HEK293T (cell line): ENCODE measurements at regions not wholly inside any gene's neighbourhood (a gene's known extent, or its start where the extent isn't known, plus 50 kb on each side); places are given as distances from the start of the nearest gene placed in this dataset.

Experiments
- CTCF ChIA-PET: fragments of 350-600 bp; formaldehyde crosslinking; extraction: SDS; loops from one replicate; lab custom pipeline; 2021; ENCODE audit warnings: antibody characterized with exemption, inconsistent platforms; lab: Yijun Ruan, JAX
- POLR2A ChIA-PET: fragments of 350-600 bp; formaldehyde crosslinking; extraction: SDS; loops from one replicate; lab custom pipeline; 2020; ENCODE audit warnings: antibody characterized with exemption, inconsistent platforms; lab: Yijun Ruan, JAX
- DNase-seq: peaks from one replicate; pipeline ENCODE4 v3.0.0; 2012; ENCODE audit warnings: mixed read lengths; ENCODE audit errors: extremely low spot score
- ARNT ChIP-seq: fragments of 450-650 bp; IDR thresholded peaks from 2 replicates; pipeline ENCODE4 v1.6.1; 2017; ENCODE audit warnings: mild to moderate bottlenecking
- BHLHE40 ChIP-seq: fragments of 450-650 bp; IDR thresholded peaks from 2 replicates; pipeline ENCODE4 v1.6.1; 2016; ENCODE audit warnings: mild to moderate bottlenecking, moderate library complexity, borderline replicate concordance
- CTBP1 ChIP-seq: fragments of 450-650 bp; IDR thresholded peaks from 2 replicates; pipeline ENCODE4 v1.6.1; 2016; ENCODE audit warnings: borderline replicate concordance
- ELF4 ChIP-seq: fragments of 450-650 bp; IDR thresholded peaks from 2 replicates; pipeline ENCODE4 v1.6.1; 2017; ENCODE audit warnings: antibody characterized with exemption
- FOXA1 ChIP-seq: fragments of 450-650 bp; IDR thresholded peaks from 2 replicates; pipeline ENCODE4 v1.6.1; 2016; ENCODE audit warnings: mild to moderate bottlenecking
- FOXK2 ChIP-seq: fragments of 450-650 bp; IDR thresholded peaks from 2 replicates; pipeline ENCODE4 v1.6.1; 2016; ENCODE audit warnings: mild to moderate bottlenecking
- FOXM1 ChIP-seq: fragments of 450-650 bp; IDR thresholded peaks from 2 replicates; pipeline ENCODE4 v1.6.1; 2017; ENCODE audit warnings: mild to moderate bottlenecking, borderline replicate concordance
- HDGF ChIP-seq: fragments of 450-650 bp; IDR thresholded peaks from 2 replicates; pipeline ENCODE4 v1.6.1; 2017; ENCODE audit warnings: antibody characterized with exemption, borderline replicate concordance
- L3MBTL2 ChIP-seq: fragments of 450-650 bp; conservative IDR thresholded peaks from 2 replicates; pipeline ENCODE4 v1.6.1; 2016; ENCODE audit warnings: mild to moderate bottlenecking
- LEF1 ChIP-seq: fragments of 450-650 bp; IDR thresholded peaks from 2 replicates; pipeline ENCODE4 v1.6.1; 2017; ENCODE audit warnings: mild to moderate bottlenecking, borderline replicate concordance
- NFRKB ChIP-seq: fragments of 450-650 bp; IDR thresholded peaks from 2 replicates; pipeline ENCODE4 v1.6.1; 2016; ENCODE audit warnings: mild to moderate bottlenecking, moderate library complexity
- PKNOX1 ChIP-seq: fragments of 450-650 bp; IDR thresholded peaks from 2 replicates; pipeline ENCODE4 v1.6.1; 2016
- SP1 ChIP-seq: fragments of 450-650 bp; IDR thresholded peaks from 2 replicates; pipeline ENCODE4 v1.6.1; 2017
- SUZ12 ChIP-seq: fragments of 450-650 bp; IDR thresholded peaks from 2 replicates; pipeline ENCODE4 v1.6.1; 2016; ENCODE audit warnings: mild to moderate bottlenecking
- TARDBP ChIP-seq: fragments of 450-650 bp; IDR thresholded peaks from 2 replicates; pipeline ENCODE4 v1.6.1; 2016
- ZNF384 ChIP-seq: fragments of 450-650 bp; IDR thresholded peaks from 2 replicates; pipeline ENCODE4 v1.6.1; 2016

GRCh38 chr1:234745844-234746797, 136.1 kb upstream of the IRF2BP2 start:
- ChIA-PET POLR2A (interaction anchor here (0.6 to 4.5 kb wide), 15 partner anchors 8 to 338 kb away, joined by 3 to 38 read pairs (median 3); no protein-coding TSS in a partner anchor), CTCF (interaction anchor here (0.7 to 1.7 kb wide), 3 partner anchors 8 to 246 kb away, joined by 3 to 7 read pairs (median 4); no protein-coding TSS in a partner anchor)
- TF ChIP-seq PKNOX1 (peak; percentile 83), FOXM1 (no peak), L3MBTL2 (peak; percentile 45; the same call in 1 of the 2 replicates), TARDBP (no peak), HDGF (no peak), LEF1 (no peak), BHLHE40 (no peak), SUZ12 (no peak)
- peak; percentile 67 for DNase-seq

- TF ChIP-seq FOXA1 (no peak), PKNOX1 (no peak), SP1 (no peak), CTBP1 (no peak), ZNF384 (no peak), FOXK2 (no peak), FOXM1 (no peak), HDGF (no peak), LEF1 (no peak)
- ChIA-PET POLR2A (interaction anchor here (0.7 to 4.5 kb wide), 16 partner anchors 9 to 339 kb away, joined by 3 to 38 read pairs (median 4); no protein-coding TSS in a partner anchor), CTCF (interaction anchor here (0.8 to 1.7 kb wide), 2 partner anchors 9 to 246 kb away, joined by 4 to 7 read pairs; no protein-coding TSS in a partner anchor)
- no peak for DNase-seq
Measured at GRCh38 chr1:234745276-234745675, 135.3 kb upstream of the IRF2BP2 start.

GRCh38 chr1:234743791-234744611, 134.0 kb upstream of the IRF2BP2 start:
- DNase-seq, result no peak
- TF ChIP-seq HDGF, result no peak
- TF ChIP-seq BHLHE40, result no peak
- no peak for TF ChIP-seq FOXK2
- TF ChIP-seq SP1, result no peak
- no peak for TF ChIP-seq CTBP1
- no peak for TF ChIP-seq NFRKB
- TF ChIP-seq ZNF384, result no peak
- no peak for TF ChIP-seq PKNOX1
- no peak for TF ChIP-seq LEF1
- TF ChIP-seq ELF4, result no peak
- no peak for TF ChIP-seq FOXM1
- no peak for TF ChIP-seq SUZ12
- ChIA-PET CTCF (interaction anchor here (0.6 to 1.4 kb wide), 3 partner anchors 10 to 562 kb away, joined by 3 read pairs; no protein-coding TSS in a partner anchor), POLR2A (interaction anchor here (0.9 to 4.5 kb wide), 11 partner anchors 8 to 234 kb away, joined by 3 to 38 read pairs (median 4); partner anchors contain the start of gene IRF2BP2)

GRCh38 chr1:234742622-234743021, 132.6 kb upstream of the IRF2BP2 start:
- POLR2A ChIA-PET, result interaction anchor here (1.3 to 4.5 kb wide), 4 partner anchors 13 to 233 kb away, joined by 3 to 38 read pairs (median 8); partner anchors contain the start of gene IRF2BP2
- no peak for DNase-seq
- CTCF ChIA-PET, result no interaction called here
- TF ChIP-seq FOXA1 (no peak), PKNOX1 (no peak), HDGF (no peak), NFRKB (no peak), FOXM1 (no peak), ARNT (no peak), SP1 (no peak), SUZ12 (no peak), LEF1 (no peak), BHLHE40 (no peak), CTBP1 (no peak), ZNF384 (no peak), ELF4 (no peak), FOXK2 (no peak), L3MBTL2 (no peak), TARDBP (no peak)
